ENCODE measurements at regions not wholly inside any gene's neighbourhood (a gene's known extent, or its start where the extent isn't known, plus 50 kb on each side); places are given as distances from the start of the nearest gene placed in this dataset.

DNA sequence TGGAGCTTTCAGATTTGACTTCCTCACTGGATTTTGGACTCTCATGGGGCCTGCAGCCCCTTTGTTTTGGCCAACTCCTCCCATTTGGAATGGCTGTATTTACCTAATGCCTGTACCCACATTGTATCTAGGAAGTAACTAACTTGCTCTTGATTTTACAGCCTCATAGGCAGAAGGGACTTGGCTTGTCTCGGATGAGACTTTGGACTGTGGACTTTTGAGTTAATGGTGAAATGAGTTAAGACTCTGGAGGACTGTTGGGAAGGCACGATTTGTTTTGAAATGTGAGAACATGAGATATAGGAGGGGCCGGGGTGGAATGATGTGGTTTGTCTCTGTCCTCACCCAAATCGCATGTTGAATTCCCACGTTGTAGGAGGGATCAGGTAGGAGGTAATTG lies 233.4 kb upstream of the GALNT5 start (continued):
- TF ChIP-seq SP1 (IDR thresholded peaks at IDR 0.05; ENCODE audit: low read depth, low read length) (no peak), CBFB (IDR thresholded peaks at IDR 0.05; ENCODE audit: low read depth) (no peak)

DNA sequence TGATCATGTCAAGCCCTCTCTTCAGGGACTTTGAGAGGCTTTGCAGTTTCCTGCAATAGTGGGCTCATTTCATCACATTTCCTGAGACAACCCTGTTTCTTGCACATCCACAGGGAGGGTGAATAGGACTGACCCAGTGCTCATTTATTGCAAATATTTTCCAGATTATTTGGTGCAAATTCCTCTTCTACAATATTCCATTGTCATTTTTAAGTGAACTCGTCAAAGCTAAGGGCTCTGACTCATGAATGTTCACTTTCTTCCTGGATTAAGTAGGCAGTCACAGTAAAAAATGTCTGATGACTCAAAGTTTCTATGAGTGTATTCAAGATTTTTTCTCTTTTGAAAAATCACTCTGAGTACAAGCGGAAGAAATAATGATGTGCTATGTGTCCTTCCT lies 225.5 kb upstream of the GALNT5 start:
- Histone ChIP-seq H3K27me3 (replicated peaks in 1 of 2; ENCODE audit: control insufficient read depth in 2 of 2, insufficient read depth in 2 of 2, low read length in 1 of 2) (no peaks in the 10 kb centered on the region), H3K36me3 (ENCODE audit: control insufficient read depth in 2 of 2, insufficient read depth in 2 of 2, low read length in 1 of 2) (no peaks in the 10 kb centered on the region), H4K20me1 (ENCODE audit: control insufficient read depth, insufficient read depth) (no peaks in the 10 kb centered on the region), H3K9ac (ENCODE audit: control insufficient read depth, insufficient read depth, low read length) (no peak overlapping the region), H3K4me1 (ENCODE audit: control insufficient read depth, insufficient read depth, low read length) (no peaks in the 10 kb centered on the region), H3K4me2 (ENCODE audit: control insufficient read depth, insufficient read depth) (no peak overlapping the region), H3K4me3 (no peak overlapping the region), H3K9me3 (replicated peaks; ENCODE audit: control insufficient read depth, insufficient read depth, low read length) (no peaks in the 10 kb centered on the region), H2AFZ (ENCODE audit: control insufficient read depth, low read depth, low read length) (no peak overlapping the region), H3K79me2 (ENCODE audit: control insufficient read depth, insufficient read depth, low read length) (no peaks in the 10 kb centered on the region), H3K27ac (ENCODE audit: control insufficient read depth, insufficient read depth) (no peak overlapping the region)
- in situ Hi-C loops (cut with MboI) = no loop called here
- intact Hi-C loops (cut with micrococcal nuclease; ENCODE audit: unreplicated experiment) = no loop called here
- ATAC-seq (no peak), DNase-seq (ENCODE audit: low read depth, low spot score) (no peak), FAIRE-seq (no peak)
- BruUV-seq (replicated peaks) = no TSS peak
- POLR2A ChIA-PET = no interaction called here
- TF ChIP-seq, protein P1, sequence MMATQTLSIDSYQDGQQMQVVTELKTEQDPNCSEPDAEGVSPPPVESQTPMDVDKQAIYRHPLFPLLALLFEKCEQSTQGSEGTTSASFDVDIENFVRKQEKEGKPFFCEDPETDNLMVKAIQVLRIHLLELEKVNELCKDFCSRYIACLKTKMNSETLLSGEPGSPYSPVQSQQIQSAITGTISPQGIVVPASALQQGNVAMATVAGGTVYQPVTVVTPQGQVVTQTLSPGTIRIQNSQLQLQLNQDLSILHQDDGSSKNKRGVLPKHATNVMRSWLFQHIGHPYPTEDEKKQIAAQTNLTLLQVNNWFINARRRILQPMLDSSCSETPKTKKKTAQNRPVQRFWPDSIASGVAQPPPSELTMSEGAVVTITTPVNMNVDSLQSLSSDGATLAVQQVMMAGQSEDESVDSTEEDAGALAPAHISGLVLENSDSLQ (IDR thresholded peaks at IDR 0.05) = no peak
- TF ChIP-seq GATAD2B (conservative IDR thresholded peaks at IDR 0.05; ENCODE audit: low read depth) = no peak
- no peak for TF ChIP-seq ZBED1 (IDR thresholded peaks at IDR 0.05; ENCODE audit: borderline replicate concordance)
- TF ChIP-seq, protein P2, sequence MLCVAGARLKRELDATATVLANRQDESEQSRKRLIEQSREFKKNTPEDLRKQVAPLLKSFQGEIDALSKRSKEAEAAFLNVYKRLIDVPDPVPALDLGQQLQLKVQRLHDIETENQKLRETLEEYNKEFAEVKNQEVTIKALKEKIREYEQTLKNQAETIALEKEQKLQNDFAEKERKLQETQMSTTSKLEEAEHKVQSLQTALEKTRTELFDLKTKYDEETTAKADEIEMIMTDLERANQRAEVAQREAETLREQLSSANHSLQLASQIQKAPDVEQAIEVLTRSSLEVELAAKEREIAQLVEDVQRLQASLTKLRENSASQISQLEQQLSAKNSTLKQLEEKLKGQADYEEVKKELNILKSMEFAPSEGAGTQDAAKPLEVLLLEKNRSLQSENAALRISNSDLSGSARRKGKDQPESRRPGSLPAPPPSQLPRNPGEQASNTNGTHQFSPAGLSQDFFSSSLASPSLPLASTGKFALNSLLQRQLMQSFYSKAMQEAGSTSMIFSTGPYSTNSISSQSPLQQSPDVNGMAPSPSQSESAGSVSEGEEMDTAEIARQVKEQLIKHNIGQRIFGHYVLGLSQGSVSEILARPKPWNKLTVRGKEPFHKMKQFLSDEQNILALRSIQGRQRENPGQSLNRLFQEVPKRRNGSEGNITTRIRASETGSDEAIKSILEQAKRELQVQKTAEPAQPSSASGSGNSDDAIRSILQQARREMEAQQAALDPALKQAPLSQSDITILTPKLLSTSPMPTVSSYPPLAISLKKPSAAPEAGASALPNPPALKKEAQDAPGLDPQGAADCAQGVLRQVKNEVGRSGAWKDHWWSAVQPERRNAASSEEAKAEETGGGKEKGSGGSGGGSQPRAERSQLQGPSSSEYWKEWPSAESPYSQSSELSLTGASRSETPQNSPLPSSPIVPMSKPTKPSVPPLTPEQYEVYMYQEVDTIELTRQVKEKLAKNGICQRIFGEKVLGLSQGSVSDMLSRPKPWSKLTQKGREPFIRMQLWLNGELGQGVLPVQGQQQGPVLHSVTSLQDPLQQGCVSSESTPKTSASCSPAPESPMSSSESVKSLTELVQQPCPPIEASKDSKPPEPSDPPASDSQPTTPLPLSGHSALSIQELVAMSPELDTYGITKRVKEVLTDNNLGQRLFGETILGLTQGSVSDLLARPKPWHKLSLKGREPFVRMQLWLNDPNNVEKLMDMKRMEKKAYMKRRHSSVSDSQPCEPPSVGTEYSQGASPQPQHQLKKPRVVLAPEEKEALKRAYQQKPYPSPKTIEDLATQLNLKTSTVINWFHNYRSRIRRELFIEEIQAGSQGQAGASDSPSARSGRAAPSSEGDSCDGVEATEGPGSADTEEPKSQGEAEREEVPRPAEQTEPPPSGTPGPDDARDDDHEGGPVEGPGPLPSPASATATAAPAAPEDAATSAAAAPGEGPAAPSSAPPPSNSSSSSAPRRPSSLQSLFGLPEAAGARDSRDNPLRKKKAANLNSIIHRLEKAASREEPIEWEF (IDR thresholded peaks at IDR 0.05; ENCODE audit: insufficient replicate concordance, low read depth, low read length) = no peak
- TF ChIP-seq, protein P3, sequence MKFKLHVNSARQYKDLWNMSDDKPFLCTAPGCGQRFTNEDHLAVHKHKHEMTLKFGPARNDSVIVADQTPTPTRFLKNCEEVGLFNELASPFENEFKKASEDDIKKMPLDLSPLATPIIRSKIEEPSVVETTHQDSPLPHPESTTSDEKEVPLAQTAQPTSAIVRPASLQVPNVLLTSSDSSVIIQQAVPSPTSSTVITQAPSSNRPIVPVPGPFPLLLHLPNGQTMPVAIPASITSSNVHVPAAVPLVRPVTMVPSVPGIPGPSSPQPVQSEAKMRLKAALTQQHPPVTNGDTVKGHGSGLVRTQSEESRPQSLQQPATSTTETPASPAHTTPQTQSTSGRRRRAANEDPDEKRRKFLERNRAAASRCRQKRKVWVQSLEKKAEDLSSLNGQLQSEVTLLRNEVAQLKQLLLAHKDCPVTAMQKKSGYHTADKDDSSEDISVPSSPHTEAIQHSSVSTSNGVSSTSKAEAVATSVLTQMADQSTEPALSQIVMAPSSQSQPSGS (IDR thresholded peaks at IDR 0.05; ENCODE audit: low read length) = no peak
- TF ChIP-seq RBBP5 (conservative IDR thresholded peaks at IDR 0.05) = no peak
- TF ChIP-seq FOS (IDR thresholded peaks at IDR 0.05; ENCODE audit: borderline replicate concordance, extremely low read depth, insufficient read length) = no peak
- TF ChIP-seq CREM (IDR thresholded peaks at IDR 0.05; ENCODE audit: low read depth) = no peak
- TF ChIP-seq, protein P4, sequence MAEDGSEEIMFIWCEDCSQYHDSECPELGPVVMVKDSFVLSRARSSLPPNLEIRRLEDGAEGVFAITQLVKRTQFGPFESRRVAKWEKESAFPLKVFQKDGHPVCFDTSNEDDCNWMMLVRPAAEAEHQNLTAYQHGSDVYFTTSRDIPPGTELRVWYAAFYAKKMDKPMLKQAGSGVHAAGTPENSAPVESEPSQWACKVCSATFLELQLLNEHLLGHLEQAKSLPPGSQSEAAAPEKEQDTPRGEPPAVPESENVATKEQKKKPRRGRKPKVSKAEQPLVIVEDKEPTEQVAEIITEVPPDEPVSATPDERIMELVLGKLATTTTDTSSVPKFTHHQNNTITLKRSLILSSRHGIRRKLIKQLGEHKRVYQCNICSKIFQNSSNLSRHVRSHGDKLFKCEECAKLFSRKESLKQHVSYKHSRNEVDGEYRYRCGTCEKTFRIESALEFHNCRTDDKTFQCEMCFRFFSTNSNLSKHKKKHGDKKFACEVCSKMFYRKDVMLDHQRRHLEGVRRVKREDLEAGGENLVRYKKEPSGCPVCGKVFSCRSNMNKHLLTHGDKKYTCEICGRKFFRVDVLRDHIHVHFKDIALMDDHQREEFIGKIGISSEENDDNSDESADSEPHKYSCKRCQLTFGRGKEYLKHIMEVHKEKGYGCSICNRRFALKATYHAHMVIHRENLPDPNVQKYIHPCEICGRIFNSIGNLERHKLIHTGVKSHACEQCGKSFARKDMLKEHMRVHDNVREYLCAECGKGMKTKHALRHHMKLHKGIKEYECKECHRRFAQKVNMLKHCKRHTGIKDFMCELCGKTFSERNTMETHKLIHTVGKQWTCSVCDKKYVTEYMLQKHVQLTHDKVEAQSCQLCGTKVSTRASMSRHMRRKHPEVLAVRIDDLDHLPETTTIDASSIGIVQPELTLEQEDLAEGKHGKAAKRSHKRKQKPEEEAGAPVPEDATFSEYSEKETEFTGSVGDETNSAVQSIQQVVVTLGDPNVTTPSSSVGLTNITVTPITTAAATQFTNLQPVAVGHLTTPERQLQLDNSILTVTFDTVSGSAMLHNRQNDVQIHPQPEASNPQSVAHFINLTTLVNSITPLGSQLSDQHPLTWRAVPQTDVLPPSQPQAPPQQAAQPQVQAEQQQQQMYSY (CRISPR knock-in tag; IDR thresholded peaks at IDR 0.05) = no peak
- no peak for TF ChIP-seq MTA2 (IDR thresholded peaks at IDR 0.05; ENCODE audit: low read depth)
- whole genome bisulfite sequencing (ENCODE audit: insufficient coverage, insufficient replicate concordance, low lambda C conversion rate, missing lambda C conversion rate) = 48% methylated on average over 2 of the region's 2 CpGs
- RAD21 ChIA-PET (ENCODE audit: unreplicated experiment) = no interaction called here
- CTCF ChIA-PET = no interaction called here
- SMC1A ChIA-PET (ENCODE audit: uncharacterized antibody, unreplicated experiment) = no interaction called here
